CD4-positive, CD25-positive, alpha-beta regulatory T cell (primary cell): ENCODE measurements at regions not wholly inside any gene's neighbourhood (a gene's known extent, or its start where the extent isn't known, plus 50 kb on each side); places are given as distances from the start of the nearest gene placed in this dataset.

Source experiments
- ATAC-seq, 2 donors: fragments of 150-1000 bp; cut with Tn5 transposase; one replicate each; pipeline ENCODE4 v1.10.0; 2021; ENCODE audit warnings: low read depth in 2 of 2, moderate number of reproducible peaks in 2 of 2, moderate library complexity in 1 of 2
- DNase-seq, 3 donors: peaks; one replicate each; pipeline versions ENCODE4 v3.0.0 to v3.0.0-alpha.2; 2012 to 2022; ENCODE audit warnings: mixed read lengths in 1 of 3
- H3K27ac ChIP-seq: one replicate; pipeline ENCODE4 v1.7.0; 2013; ENCODE audit warnings: mild to moderate bottlenecking, low read length; ENCODE audit not compliant: insufficient read depth, poor library complexity, severe bottlenecking
- H3K27me3 ChIP-seq: one replicate; pipeline ENCODE4 v1.7.0; 2013; ENCODE audit warnings: low read length; ENCODE audit not compliant: control insufficient read depth, insufficient read depth
- H3K36me3 ChIP-seq: one replicate; pipeline ENCODE4 v1.7.0; 2013; ENCODE audit warnings: mild to moderate bottlenecking, low read length, moderate library complexity; ENCODE audit not compliant: control insufficient read depth, insufficient read depth
- H3K4me1 ChIP-seq: 2 replicates; pipeline ENCODE4 v1.7.0; 2013; ENCODE audit warnings: mild to moderate bottlenecking, low read length; ENCODE audit not compliant: insufficient read depth, control insufficient read depth, poor library complexity, severe bottlenecking
- H3K4me3 ChIP-seq: one replicate; pipeline ENCODE4 v1.7.0; 2013; ENCODE audit warnings: low read depth, mild to moderate bottlenecking, low read length, moderate library complexity
- H3K9me3 ChIP-seq, 2 experiments: 1 replicate in 1 of 2; 2 replicates in 1 of 2; pipeline ENCODE4 v1.7.0; 2013; ENCODE audit warnings: low read length in 2 of 2, mild to moderate bottlenecking in 1 of 2, moderate library complexity in 1 of 2; ENCODE audit not compliant: control insufficient read depth in 2 of 2
- H3K27ac Mint-ChIP-seq, 3 donors: one replicate each; pipeline ENCODE4 v1.8.0; 2020 to 2022; ENCODE audit warnings: mild to moderate bottlenecking in 3 of 3, mixed read lengths in 3 of 3, moderate library complexity in 2 of 3
- H3K27me3 Mint-ChIP-seq: one replicate; pipeline ENCODE4 v1.8.0; 2022; ENCODE audit warnings: mild to moderate bottlenecking, mixed read lengths
- H3K36me3 Mint-ChIP-seq: one replicate; pipeline ENCODE4 v1.8.0; 2020; ENCODE audit warnings: mixed read lengths
- H3K4me1 Mint-ChIP-seq, 4 donors: one replicate each; pipeline ENCODE4 v1.8.0; 2020 to 2022; ENCODE audit warnings: mixed read lengths in 4 of 4, mild to moderate bottlenecking in 1 of 4
- H3K4me3 Mint-ChIP-seq, 4 donors: one replicate each; pipeline ENCODE4 v1.8.0; 2020 to 2022; ENCODE audit warnings: mild to moderate bottlenecking in 4 of 4, mixed read lengths in 4 of 4, moderate library complexity in 3 of 4
- H3K9me3 Mint-ChIP-seq, 7 donors: one replicate each; pipeline ENCODE4 v1.8.0; 2020 to 2022; ENCODE audit warnings: mixed read lengths in 7 of 7, mild to moderate bottlenecking in 3 of 7, moderate library complexity in 2 of 7

DNA sequence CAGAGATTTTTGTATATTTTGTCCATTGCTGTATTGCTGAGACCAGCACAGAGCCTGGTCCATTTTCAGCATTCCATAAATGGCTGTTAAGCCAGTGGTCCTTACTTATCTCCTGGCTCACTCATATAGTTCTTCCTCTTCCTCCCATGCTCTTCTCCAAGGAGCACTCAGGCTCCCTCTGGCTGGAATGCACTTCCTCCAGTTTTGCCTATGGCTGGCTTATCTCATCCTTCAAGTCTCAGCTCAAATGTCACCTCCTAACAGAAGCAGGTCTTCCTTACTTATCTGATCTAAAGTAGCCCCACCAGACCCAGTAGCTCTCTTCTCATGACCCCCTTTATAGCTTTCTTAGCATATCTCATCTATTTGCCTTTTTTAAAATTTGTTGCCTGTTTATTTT lies 146.9 kb downstream of the SLC30A10 start:
- Histone ChIP-seq H3K27me3 (no peaks in the 10 kb centered on the region), H3K9me3 (no peaks in the 10 kb centered on the region), H3K4me1 (no peaks in the 10 kb centered on the region), H3K36me3 (no peaks in the 10 kb centered on the region), H3K4me3 (no peak overlapping the region), H3K27ac (no peak overlapping the region)
- Mint-ChIP-seq H3K4me3 (no peak overlapping the region), H3K27me3 (no peaks in the 10 kb centered on the region), H3K27ac (no peak overlapping the region), H3K36me3 (no peaks in the 10 kb centered on the region), H3K4me1 (no peaks in the 10 kb centered on the region), H3K9me3 (peaks cover 0 to 11% (median 2%) of the 10 kb centered on the region in 7 donors)
- DNase-seq (no peak), ATAC-seq (no peak)

DNA sequence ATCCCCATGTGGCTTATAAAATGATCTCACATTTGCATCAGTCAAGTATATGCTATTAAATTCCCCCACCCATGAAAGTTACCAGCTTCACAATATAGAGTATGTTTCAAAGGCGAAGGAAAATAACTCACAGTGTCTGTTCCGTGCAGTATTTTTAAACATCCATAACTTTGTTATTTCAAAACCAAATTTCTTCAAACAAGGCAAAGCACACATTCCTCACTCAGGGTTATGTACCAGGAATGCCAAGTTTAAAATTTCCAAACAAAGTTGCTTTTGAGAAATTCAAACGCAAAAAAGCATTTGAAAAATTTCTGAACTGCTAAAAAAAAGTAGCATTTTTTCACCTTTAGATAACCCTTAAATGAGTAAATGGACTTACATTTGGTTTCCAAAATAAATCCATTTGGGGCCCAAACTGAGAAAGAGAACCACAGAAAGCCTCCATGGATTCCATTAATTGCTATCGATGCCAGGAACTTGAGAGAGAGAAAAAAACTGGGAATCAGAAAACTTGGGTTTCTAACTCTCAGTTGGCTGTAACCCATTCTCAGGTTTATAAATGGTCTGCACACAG lies 149.5 kb downstream of the SLC30A10 start:
- H3K4me3 ChIP-seq = no peak overlapping the region
- DNase-seq (no peak), ATAC-seq (no peak)
- no peak overlapping the region for H3K27ac Mint-ChIP-seq
- no peaks in the 10 kb centered on the region for H3K36me3 Mint-ChIP-seq
- no peak overlapping the region for H3K27ac ChIP-seq
- no peaks in the 10 kb centered on the region for H3K27me3 Mint-ChIP-seq
- H3K36me3 ChIP-seq = no peaks in the 10 kb centered on the region
- no peaks in the 10 kb centered on the region for H3K27me3 ChIP-seq
- H3K4me1 Mint-ChIP-seq = no peaks in the 10 kb centered on the region
- H3K4me1 ChIP-seq = no peaks in the 10 kb centered on the region
- peaks cover 0 to 11% (median 4%) of the 10 kb centered on the region in 7 donors for H3K9me3 Mint-ChIP-seq
- H3K4me3 Mint-ChIP-seq = no peak overlapping the region
- H3K9me3 ChIP-seq = no peaks in the 10 kb centered on the region

DNA sequence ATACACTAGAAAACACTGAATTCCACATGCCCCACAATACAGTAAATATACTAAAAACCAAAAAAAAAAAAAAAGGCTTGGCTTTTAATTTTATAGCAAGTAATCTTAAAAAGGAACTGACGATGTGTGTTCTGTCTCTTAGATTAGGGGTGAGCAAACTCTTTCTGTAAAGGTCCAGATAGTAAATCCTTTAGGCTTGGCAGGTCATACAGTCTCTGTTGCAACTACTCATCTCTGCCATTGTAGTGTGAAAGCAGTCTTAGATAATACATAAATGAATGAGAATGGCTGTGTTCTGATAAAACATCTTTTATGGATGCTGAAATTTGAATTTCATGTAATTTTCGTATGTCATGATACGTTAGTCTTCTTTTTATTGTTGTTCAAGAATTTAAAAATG lies 150.2 kb downstream of the SLC30A10 start:
- no peak overlapping the region for H3K4me3 Mint-ChIP-seq
- no peaks in the 10 kb centered on the region for H3K4me1 ChIP-seq
- no peaks in the 10 kb centered on the region for H3K36me3 Mint-ChIP-seq
- DNase-seq (no peak), ATAC-seq (no peak)
- H3K9me3 Mint-ChIP-seq = peaks cover 0 to 8% (median 1%) of the 10 kb centered on the region in 7 donors
- no peaks in the 10 kb centered on the region for H3K36me3 ChIP-seq
- H3K27ac ChIP-seq = no peak overlapping the region
- no peaks in the 10 kb centered on the region for H3K27me3 ChIP-seq
- H3K9me3 ChIP-seq = no peaks in the 10 kb centered on the region
- H3K27ac Mint-ChIP-seq = no peak overlapping the region
- no peaks in the 10 kb centered on the region for H3K4me1 Mint-ChIP-seq
- H3K4me3 ChIP-seq = no peak overlapping the region
- no peaks in the 10 kb centered on the region for H3K27me3 Mint-ChIP-seq

DNA sequence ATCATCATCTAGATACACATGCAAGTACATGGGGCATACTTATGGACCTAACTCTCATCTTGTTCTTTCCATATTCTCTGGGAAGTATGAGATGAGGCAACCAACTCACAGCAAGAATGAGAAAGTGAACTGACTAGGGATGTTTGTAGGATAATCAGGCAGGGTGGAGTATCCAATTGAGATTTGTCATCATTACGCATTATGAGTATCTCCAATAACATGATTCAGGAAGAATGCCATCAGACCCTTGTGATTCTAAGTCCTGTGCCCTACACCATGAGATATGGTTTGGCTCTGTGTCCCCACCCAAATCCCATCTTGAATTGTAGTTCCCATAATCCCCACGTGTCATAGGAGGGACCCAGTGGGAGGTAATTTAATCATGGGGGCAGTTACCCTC lies 154.0 kb downstream of the SLC30A10 start:
- H3K36me3 ChIP-seq = no peaks in the 10 kb centered on the region
- no peaks in the 10 kb centered on the region for H3K27me3 Mint-ChIP-seq
- no peak overlapping the region for H3K27ac ChIP-seq

DNA sequence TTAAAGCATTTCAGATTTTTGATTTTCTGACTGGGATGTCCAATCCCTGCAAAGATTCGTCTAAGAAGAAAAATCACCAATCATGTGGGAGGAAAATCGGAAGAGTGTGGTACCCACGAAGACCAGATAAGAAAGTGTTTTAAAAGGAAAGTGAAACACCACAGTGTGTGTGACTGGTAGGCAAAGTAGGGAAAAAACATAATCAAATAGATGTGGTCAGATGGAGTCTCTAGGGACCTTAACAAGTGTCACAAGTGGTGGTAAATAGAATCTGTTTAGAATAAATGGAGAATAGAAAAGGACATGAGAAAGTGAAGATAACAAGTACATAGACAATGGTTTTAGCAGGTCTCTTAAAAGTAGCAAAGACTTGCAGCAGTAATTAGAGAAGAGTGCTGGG lies 154.6 kb downstream of the SLC30A10 start:
- no peaks in the 10 kb centered on the region for H3K27me3 ChIP-seq

More for the DNA sequence above, 154.0 kb downstream of the SLC30A10 start:
- H3K27ac Mint-ChIP-seq = no peak overlapping the region
- Histone ChIP-seq H3K4me3 (no peak overlapping the region), H3K27me3 (no peaks in the 10 kb centered on the region), H3K4me1 (no peaks in the 10 kb centered on the region), H3K9me3 (no peaks in the 10 kb centered on the region)
- DNase-seq (no peak), ATAC-seq (no peak)
- no peak overlapping the region for H3K4me3 Mint-ChIP-seq
- peaks cover 0 to 8% (median 1%) of the 10 kb centered on the region in 7 donors for H3K9me3 Mint-ChIP-seq
- no peaks in the 10 kb centered on the region for H3K36me3 Mint-ChIP-seq
- no peaks in the 10 kb centered on the region for H3K4me1 Mint-ChIP-seq

DNA sequence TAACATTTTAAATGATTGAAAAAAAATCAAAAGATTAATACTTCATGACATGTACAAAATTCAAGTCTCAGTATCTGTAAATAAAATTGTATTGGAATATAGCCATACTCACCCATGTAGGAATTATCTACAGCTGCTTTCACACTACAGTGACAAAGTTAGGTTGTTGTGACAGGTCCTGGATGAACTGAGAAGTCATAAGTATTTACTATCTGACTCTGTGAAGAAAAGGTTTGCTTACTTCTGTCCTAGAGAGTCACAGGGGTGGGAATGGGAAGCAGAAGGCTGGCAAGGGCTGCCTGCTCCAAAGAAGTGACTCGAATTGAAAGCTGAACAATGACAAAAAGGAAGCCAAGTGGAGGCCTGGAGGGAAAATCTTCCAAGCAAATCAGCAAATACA lies 155.2 kb downstream of the SLC30A10 start:
- ATAC-seq (no peak), DNase-seq (no peak)
- H3K9me3 Mint-ChIP-seq = peaks cover 0 to 13% (median 7%) of the 10 kb centered on the region in 7 donors
- no peaks in the 10 kb centered on the region for H3K9me3 ChIP-seq
- no peak overlapping the region for H3K27ac Mint-ChIP-seq
- no peaks in the 10 kb centered on the region for H3K27me3 Mint-ChIP-seq
- no peak overlapping the region for H3K4me3 Mint-ChIP-seq
- H3K36me3 ChIP-seq = no peaks in the 10 kb centered on the region
- H3K4me3 ChIP-seq = no peak overlapping the region
- no peaks in the 10 kb centered on the region for H3K36me3 Mint-ChIP-seq
- H3K27ac ChIP-seq = no peak overlapping the region
- H3K4me1 ChIP-seq = no peaks in the 10 kb centered on the region
- H3K27me3 ChIP-seq = no peaks in the 10 kb centered on the region
- no peaks in the 10 kb centered on the region for H3K4me1 Mint-ChIP-seq

More for the DNA sequence above, 154.6 kb downstream of the SLC30A10 start:
- H3K27ac Mint-ChIP-seq = no peak overlapping the region
- no peaks in the 10 kb centered on the region for H3K36me3 Mint-ChIP-seq
- Histone ChIP-seq H3K36me3 (no peaks in the 10 kb centered on the region), H3K4me1 (no peaks in the 10 kb centered on the region), H3K27ac (no peak overlapping the region), H3K4me3 (no peak overlapping the region), H3K9me3 (no peaks in the 10 kb centered on the region)
- no peaks in the 10 kb centered on the region for H3K4me1 Mint-ChIP-seq
- no peak for ATAC-seq
- peaks cover 0 to 13% (median 3%) of the 10 kb centered on the region in 7 donors for H3K9me3 Mint-ChIP-seq
- H3K27me3 Mint-ChIP-seq = no peaks in the 10 kb centered on the region
- H3K4me3 Mint-ChIP-seq = no peak overlapping the region
- DNase-seq = no peak

DNA sequence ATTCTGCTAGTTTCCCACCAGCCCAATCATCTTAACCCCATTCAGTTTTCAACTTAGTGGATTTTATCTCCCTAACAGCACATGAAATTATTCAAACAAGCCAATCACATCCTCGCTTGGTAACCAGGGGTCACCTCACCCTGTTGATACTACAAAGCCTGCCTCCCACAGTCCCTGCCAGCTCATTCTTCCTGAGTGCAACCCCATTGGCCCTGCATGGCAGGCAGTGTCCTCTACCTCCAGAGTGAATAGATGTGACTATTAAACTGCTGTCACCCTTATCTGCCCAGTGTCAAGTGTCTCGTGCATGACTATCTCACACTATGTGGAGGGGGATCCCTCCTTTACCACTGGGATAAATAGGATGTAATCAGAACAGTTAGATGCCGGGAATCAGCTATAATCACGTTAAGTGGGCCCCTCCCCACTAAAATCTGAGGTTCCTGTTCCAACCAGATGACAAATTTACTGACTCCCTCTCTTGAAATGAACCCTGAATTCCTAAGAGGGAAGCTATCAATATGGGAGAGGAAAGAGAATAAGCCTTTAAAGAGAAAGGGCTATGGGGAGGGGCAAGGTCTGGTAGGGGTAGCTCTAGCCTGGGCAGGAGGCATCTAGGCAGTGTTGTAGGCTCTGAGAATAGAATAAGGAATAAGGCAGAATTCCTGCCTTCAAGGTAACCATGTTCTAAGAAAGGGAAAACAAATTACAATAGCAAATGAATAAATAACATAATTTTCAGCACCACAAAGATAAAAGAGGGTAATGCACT lies 155.9 kb downstream of the SLC30A10 start:
- ATAC-seq = no peak
- Mint-ChIP-seq H3K4me1 (no peaks in the 10 kb centered on the region), H3K27ac (no peak overlapping the region), H3K4me3 (no peak overlapping the region), H3K36me3 (no peaks in the 10 kb centered on the region), H3K9me3 (peaks cover 0 to 13% (median 8%) of the 10 kb centered on the region in 7 donors), H3K27me3 (no peaks in the 10 kb centered on the region)
- H3K27ac ChIP-seq = no peak overlapping the region
- H3K27me3 ChIP-seq = no peaks in the 10 kb centered on the region
- H3K4me1 ChIP-seq = no peaks in the 10 kb centered on the region
- H3K4me3 ChIP-seq = no peak overlapping the region
- no peak for DNase-seq
- no peaks in the 10 kb centered on the region for H3K9me3 ChIP-seq
- no peaks in the 10 kb centered on the region for H3K36me3 ChIP-seq

DNA sequence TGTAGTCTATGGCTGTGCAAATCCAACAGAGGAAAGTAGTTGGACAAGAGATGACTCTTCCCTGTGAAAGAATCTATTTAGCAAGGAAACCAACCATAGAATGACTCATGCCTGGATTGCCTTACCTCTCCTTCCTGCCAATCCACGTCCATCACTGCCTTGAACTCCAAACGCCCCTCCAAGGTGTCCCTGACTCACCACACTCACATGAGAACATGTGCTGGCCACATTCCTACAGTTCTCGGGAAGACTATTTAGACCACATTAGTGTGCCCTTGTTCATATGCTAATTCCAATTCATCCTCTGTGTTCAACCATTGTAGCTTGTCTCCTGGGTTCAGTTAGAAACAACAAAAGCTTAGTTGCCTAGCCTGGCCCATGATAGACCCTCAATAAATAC lies 157.3 kb downstream of the SLC30A10 start:
- Mint-ChIP-seq H3K4me3 (no peak overlapping the region), H3K27me3 (no peaks in the 10 kb centered on the region), H3K36me3 (no peaks in the 10 kb centered on the region), H3K27ac (no peak overlapping the region), H3K4me1 (no peaks in the 10 kb centered on the region), H3K9me3 (peaks cover 0 to 13% (median 8%) of the 10 kb centered on the region in 7 donors)
- no peaks in the 10 kb centered on the region for H3K27me3 ChIP-seq
- H3K4me3 ChIP-seq = no peak overlapping the region
- H3K36me3 ChIP-seq = no peaks in the 10 kb centered on the region
- H3K27ac ChIP-seq = no peak overlapping the region
- no peaks in the 10 kb centered on the region for H3K9me3 ChIP-seq
- no peaks in the 10 kb centered on the region for H3K4me1 ChIP-seq
- DNase-seq = no peak
- no peak for ATAC-seq
